ENCODE measurements at regions not wholly inside any gene's neighbourhood (a gene's known extent, or its start where the extent isn't known, plus 50 kb on each side); places are given as distances from the start of the nearest gene placed in this dataset.
"Not testable (repeated sequence)": the region's sequence is repeated elsewhere in the genome, so short reads cannot be mapped to it uniquely, and the experiment has no call there.

GRCh38 chr1:81513796-81514354 lies 286.9 kb upstream of the ADGRL2 start:
- DNase-seq, result no peak

GRCh38 chr1:81512252-81513003 lies 288.3 kb upstream of the ADGRL2 start:
- DNase-seq, result no peak

- DNase-seq, result no peak
These were observed 289.5 kb upstream of the ADGRL2 start for GRCh38 chr1:81511281-81511680.

GRCh38 chr1:81510701-81511100 lies 290.0 kb upstream of the ADGRL2 start:
- DNase-seq, result no peak

GRCh38 chr1:81509594-81509993 lies 291.1 kb upstream of the ADGRL2 start:
- DNase-seq, result no peak

- no peak for DNase-seq
These were observed 294.0 kb upstream of the ADGRL2 start for GRCh38 chr1:81506699-81507098.

GRCh38 chr1:81505831-81506230 lies 294.9 kb upstream of the ADGRL2 start:
- DNase-seq, result no peak

- DNase-seq, result not testable (repeated sequence)
These were observed 295.9 kb upstream of the ADGRL2 start for GRCh38 chr1:81504820-81505219.

GRCh38 chr1:81502705-81503104 lies 298.0 kb upstream of the ADGRL2 start:
- DNase-seq, result not testable (repeated sequence)

GRCh38 chr1:81501485-81501884 lies 299.2 kb upstream of the ADGRL2 start:
- not testable (repeated sequence) for DNase-seq

- DNase-seq, result no peak
These were observed 301.2 kb upstream of the ADGRL2 start for GRCh38 chr1:81499487-81499886.

GRCh38 chr1:81498471-81499462 lies 302.0 kb upstream of the ADGRL2 start:
- no peak for DNase-seq

- no peak for DNase-seq
These were observed 304.4 kb upstream of the ADGRL2 start for GRCh38 chr1:81496349-81496748.

- DNase-seq, result no peak
These were observed 307.4 kb upstream of the ADGRL2 start for GRCh38 chr1:81493102-81493869.

GRCh38 chr1:81492628-81493027 lies 308.1 kb upstream of the ADGRL2 start:
- no peak for DNase-seq

GRCh38 chr1:81490614-81491013 lies 310.1 kb upstream of the ADGRL2 start:
- DNase-seq, result no peak

GRCh38 chr1:81489372-81489934 lies 311.3 kb upstream of the ADGRL2 start:
- no peak for DNase-seq

GRCh38 chr1:81484284-81484683 lies 316.4 kb upstream of the ADGRL2 start:
- no peak for DNase-seq

- DNase-seq, result no peak
These were observed 322.5 kb upstream of the ADGRL2 start for GRCh38 chr1:81478219-81478618.

- DNase-seq, result no peak
These were observed 323.0 kb upstream of the ADGRL2 start for GRCh38 chr1:81477710-81478109.

GRCh38 chr1:81472387-81472786 lies 328.3 kb upstream of the ADGRL2 start:
- DNase-seq, result no peak

GRCh38 chr1:81471255-81471654 lies 329.5 kb upstream of the ADGRL2 start:
- DNase-seq, result no peak

Data from midbrain (tissue), 1 donor.